GM23338 (cell line): ENCODE measurements at regions not wholly inside any gene's neighbourhood (a gene's known extent, or its start where the extent isn't known, plus 50 kb on each side); places are given as distances from the start of the nearest gene placed in this dataset.

Experiments used
- EZH2 ChIP-seq: fragments of 200-600 bp; sonication (generic); IDR thresholded peaks from one replicate; pipeline ENCODE4 v1.8.0; 2017; ENCODE audit warnings: antibody characterized with exemption, mild to moderate bottlenecking, low read depth; ENCODE audit not compliant: unreplicated experiment
- JUNB ChIP-seq: IDR thresholded peaks from one replicate; pipeline ENCODE4 v1.6.1; 2016; ENCODE audit warnings: antibody characterized with exemption; ENCODE audit not compliant: unreplicated experiment
- POLR2AphosphoS5 ChIP-seq: IDR thresholded peaks from 2 replicates; pipeline ENCODE4 v1.6.1; 2016; ENCODE audit warnings: antibody characterized with exemption, low read depth
- TF ChIP-seq, protein P1 (sequence below), 2 experiments: fragments of 200-600 bp in 1 of 2; sonication (generic) in 1 of 2; conservative IDR thresholded peaks; 2 replicates each; pipeline versions ENCODE4 v1.5.1 to v1.6.1; 2016 to 2017; ENCODE audit warnings: antibody characterized with exemption in 2 of 2, low read depth in 2 of 2, mild to moderate bottlenecking in 2 of 2, moderate library complexity in 1 of 2

DNA sequence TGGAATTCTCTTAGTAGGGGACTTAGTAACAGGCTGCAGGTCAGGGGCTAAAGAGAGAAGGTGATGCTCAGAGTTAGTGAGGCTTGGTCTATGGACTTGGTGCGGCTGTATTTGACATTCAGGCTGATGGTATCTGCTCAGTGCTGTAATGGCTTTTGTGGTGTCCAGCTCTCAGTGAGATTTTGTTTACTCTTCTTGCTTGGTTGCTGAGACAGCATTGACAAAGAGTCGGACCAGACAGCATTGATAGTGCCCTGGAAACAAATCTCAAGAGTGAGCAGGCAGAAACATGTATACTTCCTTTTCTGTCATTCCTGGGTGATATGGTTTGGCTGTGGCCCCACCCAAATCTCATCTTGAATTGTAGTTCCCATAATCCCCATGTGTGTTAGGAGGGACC lies 202.0 kb downstream of the STK31 start:
- TF ChIP-seq POLR2AphosphoS5 (no peak), EZH2 (no peak), JUNB (no peak)
- TF ChIP-seq, protein P1, sequence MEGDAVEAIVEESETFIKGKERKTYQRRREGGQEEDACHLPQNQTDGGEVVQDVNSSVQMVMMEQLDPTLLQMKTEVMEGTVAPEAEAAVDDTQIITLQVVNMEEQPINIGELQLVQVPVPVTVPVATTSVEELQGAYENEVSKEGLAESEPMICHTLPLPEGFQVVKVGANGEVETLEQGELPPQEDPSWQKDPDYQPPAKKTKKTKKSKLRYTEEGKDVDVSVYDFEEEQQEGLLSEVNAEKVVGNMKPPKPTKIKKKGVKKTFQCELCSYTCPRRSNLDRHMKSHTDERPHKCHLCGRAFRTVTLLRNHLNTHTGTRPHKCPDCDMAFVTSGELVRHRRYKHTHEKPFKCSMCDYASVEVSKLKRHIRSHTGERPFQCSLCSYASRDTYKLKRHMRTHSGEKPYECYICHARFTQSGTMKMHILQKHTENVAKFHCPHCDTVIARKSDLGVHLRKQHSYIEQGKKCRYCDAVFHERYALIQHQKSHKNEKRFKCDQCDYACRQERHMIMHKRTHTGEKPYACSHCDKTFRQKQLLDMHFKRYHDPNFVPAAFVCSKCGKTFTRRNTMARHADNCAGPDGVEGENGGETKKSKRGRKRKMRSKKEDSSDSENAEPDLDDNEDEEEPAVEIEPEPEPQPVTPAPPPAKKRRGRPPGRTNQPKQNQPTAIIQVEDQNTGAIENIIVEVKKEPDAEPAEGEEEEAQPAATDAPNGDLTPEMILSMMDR (conservative IDR thresholded peaks at IDR 0.05; ENCODE audit: low read depth in 2 of 2) = no peak
